ENCODE measurements at regions not wholly inside any gene's neighbourhood (a gene's known extent, or its start where the extent isn't known, plus 50 kb on each side); places are given as distances from the start of the nearest gene placed in this dataset.

DNA sequence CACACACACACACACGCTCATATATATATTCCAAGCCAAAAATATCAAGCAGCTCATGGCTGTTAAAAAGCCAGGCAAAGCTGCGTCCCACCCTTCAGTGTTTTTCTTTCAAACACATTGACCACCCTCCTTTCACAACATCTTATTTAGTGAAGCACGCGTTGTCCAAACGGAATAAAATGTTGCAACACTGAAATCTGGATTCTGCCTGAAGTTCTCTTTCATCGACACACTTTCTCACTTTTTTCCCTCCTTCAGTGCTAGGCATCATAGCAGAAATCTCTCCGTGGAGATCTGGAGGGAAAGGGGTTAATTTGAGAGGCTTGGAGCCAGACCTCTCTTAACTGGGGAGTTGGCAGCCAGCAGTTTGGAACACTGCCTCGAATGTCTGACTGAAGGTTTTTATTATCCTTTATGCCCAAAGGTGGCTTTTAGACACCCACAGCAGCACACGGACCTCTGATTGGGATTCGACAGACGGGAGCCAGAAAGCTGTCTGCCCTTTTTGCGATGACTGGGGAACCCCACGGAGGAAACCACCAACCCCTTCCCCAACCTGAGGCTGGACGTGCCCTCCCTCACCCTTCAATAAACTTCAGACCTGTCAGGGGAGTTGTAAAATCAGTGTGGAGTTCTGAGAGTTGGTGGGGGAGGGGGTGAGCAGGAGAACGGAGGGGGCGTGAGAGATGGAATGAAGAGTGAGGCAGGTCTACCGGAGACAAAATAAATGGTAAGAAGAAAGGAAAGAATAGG lies 833.6 kb upstream of the SOX9 start:
- Mint-ChIP-seq H3K4me1 (peaks cover 18% of the 10 kb centered on the region), H3K4me3 (peak overlapping the region; percentile 51), H3K27ac (no peak overlapping the region), H3K36me3 (no peaks in the 10 kb centered on the region), H3K27me3 (ENCODE audit: low read depth) (peaks cover 76% of the 10 kb centered on the region), H3K9me3 (no peaks in the 10 kb centered on the region)
- ChIA-PET CTCF (no interaction called here), POLR2A (no interaction called here)
- TF ChIP-seq SMAD4 (CRISPR knock-in tag; IDR thresholded peaks at IDR 0.05) (no peak), IRF2 (CRISPR knock-in tag; IDR thresholded peaks at IDR 0.05; ENCODE audit: borderline replicate concordance, low read depth) (no peak), GABPB1 (CRISPR knock-in tag; IDR thresholded peaks at IDR 0.05) (no peak), NFATC4 (CRISPR knock-in tag; IDR thresholded peaks at IDR 0.05) (no peak), NR2C2 (CRISPR knock-in tag; IDR thresholded peaks at IDR 0.05) (no peak), TEAD1 (CRISPR knock-in tag; IDR thresholded peaks at IDR 0.05) (no peak), FOXP4 (CRISPR knock-in tag; IDR thresholded peaks at IDR 0.05) (no peak), TP53 (CRISPR knock-in tag; IDR thresholded peaks at IDR 0.05) (no peak), PRDM15 (CRISPR knock-in tag; IDR thresholded peaks at IDR 0.05) (no peak), GRHL2 (CRISPR knock-in tag; IDR thresholded peaks at IDR 0.05; ENCODE audit: insufficient replicate concordance, severe bottlenecking) (no peak), ZBTB21 (CRISPR knock-in tag; IDR thresholded peaks at IDR 0.05; ENCODE audit: borderline replicate concordance) (no peak), SOX15 (CRISPR knock-in tag; IDR thresholded peaks at IDR 0.05) (no peak), ZSCAN18 (CRISPR knock-in tag; IDR thresholded peaks at IDR 0.05) (no peak), MYBL2 (CRISPR knock-in tag; IDR thresholded peaks at IDR 0.05) (no peak)
- TF ChIP-seq, protein P1, sequence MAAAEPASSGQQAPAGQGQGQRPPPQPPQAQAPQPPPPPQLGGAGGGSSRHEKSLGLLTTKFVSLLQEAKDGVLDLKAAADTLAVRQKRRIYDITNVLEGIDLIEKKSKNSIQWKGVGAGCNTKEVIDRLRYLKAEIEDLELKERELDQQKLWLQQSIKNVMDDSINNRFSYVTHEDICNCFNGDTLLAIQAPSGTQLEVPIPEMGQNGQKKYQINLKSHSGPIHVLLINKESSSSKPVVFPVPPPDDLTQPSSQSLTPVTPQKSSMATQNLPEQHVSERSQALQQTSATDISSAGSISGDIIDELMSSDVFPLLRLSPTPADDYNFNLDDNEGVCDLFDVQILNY (CRISPR knock-in tag; IDR thresholded peaks at IDR 0.05): no peak
- TF ChIP-seq, protein P2, sequence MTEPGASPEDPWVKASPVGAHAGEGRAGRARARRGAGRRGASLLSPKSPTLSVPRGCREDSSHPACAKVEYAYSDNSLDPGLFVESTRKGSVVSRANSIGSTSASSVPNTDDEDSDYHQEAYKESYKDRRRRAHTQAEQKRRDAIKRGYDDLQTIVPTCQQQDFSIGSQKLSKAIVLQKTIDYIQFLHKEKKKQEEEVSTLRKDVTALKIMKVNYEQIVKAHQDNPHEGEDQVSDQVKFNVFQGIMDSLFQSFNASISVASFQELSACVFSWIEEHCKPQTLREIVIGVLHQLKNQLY (CRISPR knock-in tag; IDR thresholded peaks at IDR 0.05): no peak
- TF ChIP-seq, protein P3, sequence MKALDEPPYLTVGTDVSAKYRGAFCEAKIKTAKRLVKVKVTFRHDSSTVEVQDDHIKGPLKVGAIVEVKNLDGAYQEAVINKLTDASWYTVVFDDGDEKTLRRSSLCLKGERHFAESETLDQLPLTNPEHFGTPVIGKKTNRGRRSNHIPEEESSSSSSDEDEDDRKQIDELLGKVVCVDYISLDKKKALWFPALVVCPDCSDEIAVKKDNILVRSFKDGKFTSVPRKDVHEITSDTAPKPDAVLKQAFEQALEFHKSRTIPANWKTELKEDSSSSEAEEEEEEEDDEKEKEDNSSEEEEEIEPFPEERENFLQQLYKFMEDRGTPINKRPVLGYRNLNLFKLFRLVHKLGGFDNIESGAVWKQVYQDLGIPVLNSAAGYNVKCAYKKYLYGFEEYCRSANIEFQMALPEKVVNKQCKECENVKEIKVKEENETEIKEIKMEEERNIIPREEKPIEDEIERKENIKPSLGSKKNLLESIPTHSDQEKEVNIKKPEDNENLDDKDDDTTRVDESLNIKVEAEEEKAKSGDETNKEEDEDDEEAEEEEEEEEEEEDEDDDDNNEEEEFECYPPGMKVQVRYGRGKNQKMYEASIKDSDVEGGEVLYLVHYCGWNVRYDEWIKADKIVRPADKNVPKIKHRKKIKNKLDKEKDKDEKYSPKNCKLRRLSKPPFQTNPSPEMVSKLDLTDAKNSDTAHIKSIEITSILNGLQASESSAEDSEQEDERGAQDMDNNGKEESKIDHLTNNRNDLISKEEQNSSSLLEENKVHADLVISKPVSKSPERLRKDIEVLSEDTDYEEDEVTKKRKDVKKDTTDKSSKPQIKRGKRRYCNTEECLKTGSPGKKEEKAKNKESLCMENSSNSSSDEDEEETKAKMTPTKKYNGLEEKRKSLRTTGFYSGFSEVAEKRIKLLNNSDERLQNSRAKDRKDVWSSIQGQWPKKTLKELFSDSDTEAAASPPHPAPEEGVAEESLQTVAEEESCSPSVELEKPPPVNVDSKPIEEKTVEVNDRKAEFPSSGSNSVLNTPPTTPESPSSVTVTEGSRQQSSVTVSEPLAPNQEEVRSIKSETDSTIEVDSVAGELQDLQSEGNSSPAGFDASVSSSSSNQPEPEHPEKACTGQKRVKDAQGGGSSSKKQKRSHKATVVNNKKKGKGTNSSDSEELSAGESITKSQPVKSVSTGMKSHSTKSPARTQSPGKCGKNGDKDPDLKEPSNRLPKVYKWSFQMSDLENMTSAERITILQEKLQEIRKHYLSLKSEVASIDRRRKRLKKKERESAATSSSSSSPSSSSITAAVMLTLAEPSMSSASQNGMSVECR (CRISPR knock-in tag; IDR thresholded peaks at IDR 0.05; ENCODE audit: borderline replicate concordance): no peak
- no peak for DNase-seq (ENCODE audit: low spot score)
- peak; percentile 21 for ATAC-seq
